ENCODE measurements at regions not wholly inside any gene's neighbourhood (a gene's known extent, or its start where the extent isn't known, plus 50 kb on each side); places are given as distances from the start of the nearest gene placed in this dataset.

DNA sequence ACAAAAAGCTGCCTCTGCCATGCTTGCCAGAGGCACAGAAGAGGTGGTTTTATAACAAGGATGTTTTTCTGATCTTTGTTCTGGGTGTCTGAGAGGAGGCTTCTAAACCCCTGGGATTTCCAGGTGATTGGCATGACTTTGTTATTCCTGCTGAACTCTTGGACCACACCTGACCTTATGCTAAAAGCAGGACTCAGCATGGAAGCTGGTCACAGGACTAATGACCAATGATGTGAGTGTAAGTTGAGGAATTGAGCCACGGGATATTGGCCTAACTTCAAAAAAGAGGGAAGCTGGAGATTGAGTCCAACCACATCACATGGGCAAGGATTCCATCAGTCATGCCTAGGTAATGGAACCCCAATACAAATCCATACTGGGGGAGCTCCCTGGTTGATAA lies 437.9 kb downstream of the POM121L12 start:
- no peak overlapping the region for H4K91ac ChIP-seq (replicated peaks; ENCODE audit: insufficient read length, low read length)
- no peak for TF ChIP-seq TAF1 (IDR thresholded peaks at IDR 0.05; ENCODE audit: low read depth, low read length)
- TF ChIP-seq TBP (IDR thresholded peaks at IDR 0.05; ENCODE audit: low read depth, low read length), result no peak
- TF ChIP-seq PHF8 (conservative IDR thresholded peaks at IDR 0.05; ENCODE audit: low read depth, low read length), result no peak
- TF ChIP-seq SAP30 (IDR thresholded peaks at IDR 0.05; ENCODE audit: insufficient read depth, insufficient replicate concordance, low read length), result no peak
- no peak for TF ChIP-seq RXRA (IDR thresholded peaks at IDR 0.05; ENCODE audit: insufficient read depth, low read depth, low read length)
- no peak for TF ChIP-seq POLR2A (IDR thresholded peaks at IDR 0.05; ENCODE audit: control extremely low read depth in 1 of 2, low read depth in 2 of 2, low read length in 2 of 2)
- no peak for TF ChIP-seq JUND (IDR thresholded peaks at IDR 0.05; ENCODE audit: low read length)
- no peak for TF ChIP-seq SP1 (IDR thresholded peaks at IDR 0.05; ENCODE audit: low read depth, low read length)
- TF ChIP-seq NANOG (IDR thresholded peaks at IDR 0.05; ENCODE audit: insufficient read depth, low read depth, low read length, poor library complexity, severe bottlenecking), result no peak
- no peak for TF ChIP-seq RAD21 (IDR thresholded peaks at IDR 0.05 in 1 of 2, conservative IDR thresholded peaks at IDR 0.05 in 1 of 2; ENCODE audit: low read depth in 2 of 2, low read length in 2 of 2)
- TF ChIP-seq ATF3 (IDR thresholded peaks at IDR 0.05; ENCODE audit: insufficient read depth, low read depth, low read length), result no peak
- no peak for TF ChIP-seq SIN3A (conservative IDR thresholded peaks at IDR 0.05 in 1 of 2, IDR thresholded peaks at IDR 0.05 in 1 of 2; ENCODE audit: low read depth in 1 of 2, low read length in 2 of 2)
- TF ChIP-seq CTBP2 (IDR thresholded peaks at IDR 0.05; ENCODE audit: borderline replicate concordance, insufficient read depth, insufficient read length, low read length), result no peak
- no peak for TF ChIP-seq MAFK (IDR thresholded peaks at IDR 0.05; ENCODE audit: low read depth, low read length)

More for the DNA sequence above, 437.9 kb downstream of the POM121L12 start:
- H2BK15ac ChIP-seq (ENCODE audit: low read length), result no peak overlapping the region
- CTCF ChIA-PET (ENCODE audit: partially characterized antibody), result no interaction called here
- H2AK5ac ChIP-seq (ENCODE audit: low read depth, low read length), result no peak overlapping the region
- no peak overlapping the region for H3K14ac ChIP-seq (ENCODE audit: insufficient read length)
- no peak overlapping the region for H2BK12ac ChIP-seq (ENCODE audit: low read depth, low read length)
- H3K79me2 ChIP-seq (ENCODE audit: control insufficient read depth in 1 of 2, insufficient read depth in 2 of 2, low read length in 2 of 2), result no peaks in the 10 kb centered on the region
- H3K9me3 ChIP-seq (ENCODE audit: insufficient read depth in 2 of 2, low read depth in 1 of 2, low read length in 1 of 2), result no peaks in the 10 kb centered on the region
- no peaks in the 10 kb centered on the region for H3K79me1 ChIP-seq (ENCODE audit: low read depth, low read length)
- H3K56ac ChIP-seq (replicated peaks; ENCODE audit: insufficient read length, low read depth, low read length), result no peak overlapping the region
- H3K4me2 ChIP-seq (ENCODE audit: insufficient read depth in 1 of 2, low read depth in 2 of 2, low read length in 2 of 2), result no peak overlapping the region
- peaks cover 0 to 3% (median 0%) of the 10 kb centered on the region in 4 experiments; a peak in 1 of 7 replicates for H3K4me1 ChIP-seq (replicated peaks in 1 of 4; ENCODE audit: control insufficient read depth in 3 of 4, insufficient read depth in 4 of 4, low read length in 3 of 4)
- no peak overlapping the region for H2BK120ac ChIP-seq (replicated peaks; ENCODE audit: low read depth, low read length)
- FAIRE-seq (no peak), DNase-seq (ENCODE audit: low read depth in 1 of 2, low spot score in 2 of 2) (no peak)
- no peak overlapping the region for H4K8ac ChIP-seq (ENCODE audit: extremely low read depth, insufficient read depth, low read length)
- no peak overlapping the region for H2BK5ac ChIP-seq (ENCODE audit: low read depth, low read length)
- H3K9ac ChIP-seq (replicated peaks in 1 of 4; ENCODE audit: extremely low read depth in 1 of 4, low read depth in 3 of 4, low read length in 3 of 4), result no peak overlapping the region
- no peaks in the 10 kb centered on the region for H4K20me1 ChIP-seq (replicated peaks in 1 of 2; ENCODE audit: control insufficient read depth in 1 of 2, insufficient read depth in 2 of 2, low read length in 2 of 2)
- 90% methylated on average over 1 of the region's 1 CpG; no CpG with 5 or more reads in 1 of the 2 experiments for WGBS, 2 experiments (ENCODE audit: extremely low coverage in 1 of 2, insufficient coverage in 1 of 2, insufficient read length in 1 of 2, insufficient replicate concordance in 2 of 2, low coverage in 1 of 2, low lambda C conversion rate in 2 of 2, missing lambda C conversion rate in 1 of 2)
- H3K36me3 ChIP-seq (ENCODE audit: control insufficient read depth in 2 of 4, insufficient read depth in 4 of 4, low read length in 3 of 4), result no peaks in the 10 kb centered on the region
- H2AFZ ChIP-seq (ENCODE audit: low read length), result no peak overlapping the region
- H3K23ac ChIP-seq (ENCODE audit: insufficient read length), result no peak overlapping the region
- H3K18ac ChIP-seq (ENCODE audit: extremely low read depth, low read length), result no peak overlapping the region
- no peak overlapping the region for H3K27ac ChIP-seq (ENCODE audit: low read depth, low read length)
- no peak overlapping the region for H2BK20ac ChIP-seq (ENCODE audit: low read length)
- no peaks in the 10 kb centered on the region for H3K23me2 ChIP-seq (ENCODE audit: low read depth, low read length)
- POLR2A ChIA-PET (ENCODE audit: partially characterized antibody), result no interaction called here
- no peaks in the 10 kb centered on the region for H3K27me3 ChIP-seq (replicated peaks in 1 of 4; ENCODE audit: control insufficient read depth in 3 of 4, extremely low read depth in 1 of 4, insufficient read depth in 3 of 4, low read length in 3 of 4)
- H3K4me3 ChIP-seq (ENCODE audit: extremely low read depth in 1 of 4, insufficient read depth in 2 of 4, low read depth in 3 of 4, low read length in 4 of 4), result no peak overlapping the region
- H4K5ac ChIP-seq (ENCODE audit: insufficient read length, low read depth, low read length), result no peak overlapping the region
- no peak overlapping the region for H3K4ac ChIP-seq (replicated peaks; ENCODE audit: insufficient read length, low read depth, low read length)

All from H1 (cell line).